IPS DF 19.7 (cell line): ENCODE measurements at regions not wholly inside any gene's neighbourhood (a gene's known extent, or its start where the extent isn't known, plus 50 kb on each side); places are given as distances from the start of the nearest gene placed in this dataset.
A peak's percentile ranks its signal among the peaks of the same experiment; 100 is the strongest.
"Not testable (repeated sequence)": the region's sequence is repeated elsewhere in the genome, so short reads cannot be mapped to it uniquely, and the experiment has no call there.

Source experiments
- DNase-seq: peaks from one replicate; pipeline ENCODE4 v3.0.0-alpha.2; 2013; ENCODE audit warnings: low read depth, low spot score

DNA sequence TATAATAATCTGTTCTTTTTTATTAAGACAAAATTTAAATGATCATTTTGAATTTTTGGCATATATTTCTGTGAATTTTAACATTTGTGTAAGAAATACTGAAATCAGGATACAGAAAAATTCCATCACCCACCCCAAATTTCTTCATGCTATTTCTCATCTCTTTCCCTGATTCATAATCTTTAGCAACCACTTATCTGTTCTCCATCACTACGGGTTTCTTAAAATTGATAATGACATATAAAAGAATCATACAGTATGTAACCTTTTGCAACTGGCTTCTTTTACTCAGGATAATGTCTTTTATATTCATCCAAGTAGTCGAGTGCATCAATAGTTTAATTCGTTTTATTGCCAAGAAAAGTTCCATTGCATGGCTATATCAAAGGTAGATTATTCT is 1627.0 kb downstream of the PCDH9 start:
- no peak for DNase-seq

DNA sequence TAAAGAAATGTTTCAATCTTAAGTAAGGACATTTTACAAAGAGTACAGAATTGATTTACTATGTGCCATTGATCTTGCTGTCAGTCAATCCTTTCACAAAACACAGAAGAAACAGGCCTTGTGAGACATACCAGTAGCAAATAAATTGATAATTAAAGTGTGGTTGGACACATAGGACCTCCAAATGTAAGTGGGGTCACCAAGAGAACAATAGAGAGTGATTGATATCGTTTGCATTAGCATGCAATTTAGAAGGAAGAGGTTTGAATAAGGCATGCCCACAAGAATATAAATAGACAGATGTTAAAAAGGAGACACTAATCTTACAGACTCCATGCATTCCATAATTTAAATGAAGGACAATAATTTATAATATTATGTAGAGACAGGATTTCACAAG is 1628.3 kb downstream of the PCDH9 start:
- no peak for DNase-seq

DNA sequence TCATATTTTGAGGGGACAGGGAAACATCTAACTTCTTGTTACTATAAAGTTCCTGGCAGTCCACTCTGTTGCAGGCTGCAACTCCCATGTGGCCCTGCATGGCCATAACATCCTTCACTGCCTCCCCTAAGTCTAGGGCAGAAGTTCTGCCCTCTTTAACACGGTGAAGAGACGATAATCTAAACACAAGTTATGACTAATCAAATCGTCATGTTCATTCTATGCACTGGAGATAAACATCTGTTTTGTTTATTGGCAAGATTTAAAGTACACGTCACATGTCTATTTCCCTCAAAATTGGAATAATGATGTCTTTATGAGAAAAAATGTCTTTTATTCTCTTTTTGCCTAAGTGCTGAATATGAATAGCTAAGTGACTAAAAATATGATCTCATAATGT is 1629.4 kb downstream of the PCDH9 start:
- DNase-seq: no peak

- DNase-seq: no peak
Observed at GRCh38 chr13:65597839-65598818, 1632.0 kb downstream of the PCDH9 start.

- DNase-seq: no peak
Observed at GRCh38 chr13:65595916-65596315, 1634.2 kb downstream of the PCDH9 start.

GRCh38 chr13:65594298-65594781 is 1635.8 kb downstream of the PCDH9 start:
- no peak for DNase-seq

- DNase-seq: no peak
Observed at GRCh38 chr13:65593298-65593874, 1636.8 kb downstream of the PCDH9 start.

DNA sequence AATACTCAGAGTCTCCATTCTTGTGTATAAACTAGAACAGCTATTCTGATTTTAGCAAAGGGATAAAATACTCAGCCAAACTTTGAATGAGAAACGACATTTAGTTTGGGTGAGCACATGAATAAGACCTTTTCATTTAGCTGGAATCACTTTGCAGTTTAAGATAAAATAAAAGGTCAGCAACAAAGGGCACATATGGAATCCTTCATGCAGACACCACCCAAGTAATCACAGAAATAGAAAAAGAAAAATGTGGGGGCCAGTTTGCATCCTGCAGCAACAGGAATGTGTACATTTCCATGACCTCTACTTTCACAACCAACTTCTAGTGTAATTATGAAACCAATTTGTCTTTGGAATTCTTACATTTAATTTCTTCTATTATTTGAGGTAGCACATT is 1637.4 kb downstream of the PCDH9 start:
- no peak for DNase-seq

DNA sequence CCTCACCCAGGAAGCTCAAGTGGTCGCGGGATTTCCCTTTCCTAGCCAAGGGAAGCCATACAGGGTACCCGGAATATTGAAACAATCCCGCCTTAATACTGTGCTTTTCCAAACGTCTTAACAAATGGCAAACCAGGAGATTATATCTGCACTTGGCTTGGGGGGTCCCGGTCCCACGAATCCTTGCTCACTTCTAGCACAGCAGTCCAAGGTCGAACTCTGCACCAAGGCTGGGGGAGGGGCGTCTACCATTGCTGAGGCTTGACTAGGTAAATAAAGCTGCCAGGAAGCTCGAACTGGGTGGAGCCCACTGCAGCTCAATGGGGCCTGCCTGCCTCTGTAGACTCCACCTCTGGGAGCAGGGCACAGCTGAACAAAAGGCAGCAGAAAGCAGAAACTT is 1644.8 kb downstream of the PCDH9 start:
- DNase-seq: no peak

- DNase-seq: peak; percentile 33
Observed at GRCh38 chr13:65584126-65584525, 1646.0 kb downstream of the PCDH9 start.

GRCh38 chr13:65582160-65582559 is 1648.0 kb downstream of the PCDH9 start:
- no peak for DNase-seq

DNA sequence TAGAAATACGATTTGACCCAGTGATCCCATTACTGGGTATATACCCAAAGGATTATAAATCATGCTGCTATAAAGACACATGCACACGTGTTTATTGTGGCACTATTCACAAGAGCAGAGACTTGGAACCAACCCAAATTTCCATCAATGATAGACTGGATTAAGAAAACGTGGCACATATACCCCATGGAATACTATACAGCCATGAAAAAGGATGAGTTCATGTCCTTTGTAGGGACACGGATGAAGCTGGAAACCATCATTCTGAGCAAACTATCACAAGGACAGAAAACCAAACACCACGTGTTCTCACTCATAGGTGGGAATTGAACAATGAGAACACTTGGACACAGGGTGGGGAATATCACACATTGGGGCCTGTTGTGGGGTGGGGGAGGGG is 1665.6 kb downstream of the PCDH9 start:
- DNase-seq: not testable (repeated sequence)

DNA sequence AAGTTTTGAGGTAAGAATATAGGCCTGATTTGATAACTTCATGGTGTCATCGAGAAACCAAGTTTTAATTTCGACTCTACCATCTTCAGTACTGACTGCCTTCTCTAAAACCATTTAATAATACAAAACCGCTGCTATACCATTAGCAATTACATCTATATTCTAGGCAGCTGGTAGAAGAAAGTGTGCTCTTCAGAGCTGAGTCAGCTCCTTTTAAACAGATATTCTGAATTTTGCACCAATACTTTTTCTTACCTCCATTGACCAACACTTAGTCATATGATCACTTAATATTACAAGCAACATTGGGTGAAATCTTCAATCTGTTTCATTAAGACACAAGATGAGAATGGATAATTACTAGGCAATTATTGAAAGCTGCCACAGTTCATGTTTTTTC is 1667.8 kb downstream of the PCDH9 start:
- DNase-seq: no peak

GRCh38 chr13:65560936-65561335 is 1669.2 kb downstream of the PCDH9 start:
- DNase-seq: no peak

DNA sequence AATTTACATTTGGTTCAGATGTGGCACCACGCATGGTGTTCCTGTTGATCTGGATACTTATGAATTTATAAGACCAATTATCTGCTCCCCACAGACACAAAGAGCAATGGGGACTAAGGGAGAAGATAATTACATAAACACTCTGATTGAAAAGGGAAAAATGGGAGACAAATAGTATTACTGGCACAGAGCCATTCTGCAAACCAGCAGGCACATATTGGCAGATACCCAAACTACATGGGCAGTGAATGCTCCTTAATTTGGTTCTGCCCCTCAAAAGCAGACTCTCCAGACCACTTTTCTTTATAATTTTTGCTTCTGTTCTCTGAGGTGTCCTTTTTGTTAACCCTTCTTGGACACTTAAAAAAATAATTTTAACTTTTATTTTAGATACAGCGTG is 1674.2 kb downstream of the PCDH9 start:
- no peak for DNase-seq

DNA sequence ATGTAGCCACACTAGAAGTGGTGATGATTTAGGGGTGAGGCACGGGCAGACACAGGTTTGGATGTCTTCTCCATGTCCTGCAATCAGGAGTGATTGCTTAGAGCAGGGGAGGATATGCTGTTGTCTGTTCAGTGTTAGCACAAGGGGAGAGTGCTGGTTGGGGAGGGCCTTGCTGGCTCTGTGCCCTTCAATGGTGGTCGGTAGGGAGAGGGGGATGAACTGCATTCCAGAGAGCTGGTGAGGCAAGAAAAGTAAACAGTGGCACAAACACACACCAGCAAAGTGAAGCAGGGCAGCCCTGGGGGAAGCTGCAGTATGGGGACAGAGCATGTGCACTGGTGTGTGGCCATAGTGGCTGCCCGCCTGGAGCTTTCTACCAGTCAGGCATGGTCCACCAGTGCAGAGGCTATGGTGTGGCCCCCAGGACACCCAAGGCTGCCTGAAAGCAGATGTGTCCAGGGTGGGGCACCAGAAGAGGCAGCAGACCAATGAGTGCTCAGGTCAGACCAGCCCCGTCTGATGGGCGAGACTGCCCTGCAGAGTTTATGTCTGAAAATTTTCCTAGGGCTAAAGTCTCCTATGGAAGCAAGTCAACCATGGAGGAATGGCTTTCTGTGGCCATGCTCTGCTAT is 1676.9 kb downstream of the PCDH9 start:
- DNase-seq: no peak

DNA sequence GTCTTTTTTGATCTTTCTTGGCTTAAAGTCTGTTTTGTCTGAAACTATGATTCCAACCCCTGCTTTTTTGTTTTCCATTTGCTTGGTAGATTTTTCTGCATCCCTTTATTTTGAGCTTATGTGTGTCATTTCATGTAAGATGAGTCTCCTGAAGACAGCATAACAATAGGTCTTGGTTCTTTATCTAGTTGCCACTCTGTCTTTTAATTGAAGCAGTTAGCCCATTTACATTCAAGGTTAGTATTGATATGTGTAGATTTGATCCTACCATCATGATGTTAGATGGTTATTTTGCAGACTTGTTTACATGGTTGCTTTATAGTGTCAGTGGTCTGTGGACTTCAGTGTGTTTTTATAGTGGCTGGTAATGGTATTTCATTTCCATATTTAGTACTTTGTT is 1678.9 kb downstream of the PCDH9 start:
- no peak for DNase-seq

DNA sequence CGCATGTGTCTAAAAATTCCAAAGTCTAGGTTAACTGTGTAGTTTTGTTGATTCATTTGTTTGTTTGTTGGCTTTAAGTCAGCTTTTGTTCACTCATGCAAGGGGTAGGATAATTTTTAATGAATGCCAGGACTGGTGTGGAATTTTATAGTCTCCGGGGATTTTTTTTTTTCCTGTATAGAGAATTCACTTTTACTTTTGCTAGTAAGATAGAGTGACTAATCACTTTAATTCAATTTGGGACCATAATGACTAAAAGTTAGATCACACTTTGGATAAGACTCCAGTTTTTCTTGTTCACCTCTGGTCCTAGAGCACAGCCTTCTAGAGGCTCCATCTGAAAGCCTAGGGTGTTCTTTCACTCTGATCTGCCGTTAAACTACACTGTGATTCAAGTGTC is 1690.0 kb downstream of the PCDH9 start:
- DNase-seq: no peak

GRCh38 chr13:65535370-65535769 is 1694.8 kb downstream of the PCDH9 start:
- no peak for DNase-seq

- DNase-seq: no peak
Observed at GRCh38 chr13:65532231-65532630, 1697.9 kb downstream of the PCDH9 start.

DNA sequence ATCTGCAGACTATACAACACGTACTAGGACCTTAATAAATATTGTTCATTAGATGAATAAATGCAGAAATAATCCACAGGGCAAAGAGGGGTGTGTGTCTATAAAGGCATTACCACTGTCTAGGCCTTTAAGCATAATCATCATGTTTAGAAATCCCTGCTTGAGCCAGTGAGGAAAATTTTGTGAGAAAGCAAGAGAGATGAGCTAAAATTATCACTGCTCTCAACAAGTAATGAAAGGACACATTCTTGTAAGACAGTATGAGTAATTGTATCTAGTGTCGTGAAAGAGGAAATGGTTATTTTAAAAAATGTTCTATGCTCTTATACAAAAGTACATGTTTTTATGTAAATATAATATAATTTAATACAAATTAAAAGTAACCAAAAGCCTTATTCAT is 1699.4 kb downstream of the PCDH9 start:
- DNase-seq: no peak

DNA sequence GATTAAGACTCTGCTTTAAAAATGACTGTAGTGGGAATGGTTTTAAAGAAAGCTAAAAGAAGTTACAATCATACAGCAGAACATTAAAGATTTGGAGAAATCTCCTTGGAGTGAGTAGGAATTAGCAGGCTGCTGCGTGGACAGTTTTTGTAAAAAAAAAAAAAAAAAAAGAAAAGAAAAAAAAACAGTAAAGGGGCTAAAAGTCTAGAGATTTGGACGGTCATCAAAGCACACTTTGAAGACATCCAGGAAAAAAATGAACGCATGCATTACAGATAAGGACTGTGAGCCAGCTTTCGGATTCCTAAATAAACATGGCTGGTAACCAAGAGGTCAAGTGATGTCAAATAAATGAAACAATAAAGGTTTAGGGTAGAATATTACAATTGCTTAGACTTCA is 1700.6 kb downstream of the PCDH9 start:
- no peak for DNase-seq

GRCh38 chr13:65508745-65509144 is 1721.4 kb downstream of the PCDH9 start:
- no peak for DNase-seq
